GM12891 (cell line): ENCODE measurements at regions not wholly inside any gene's neighbourhood (a gene's known extent, or its start where the extent isn't known, plus 50 kb on each side); places are given as distances from the start of the nearest gene placed in this dataset.
"Not testable (repeated sequence)": the region's sequence is repeated elsewhere in the genome, so short reads cannot be mapped to it uniquely, and the experiment has no call there.

Experiments used
- DNase-seq: peaks from one replicate; pipeline ENCODE4 v3.0.0; 2011; ENCODE audit warnings: low spot score; ENCODE audit not compliant: insufficient read length
- FAIRE-seq: peaks from 2 replicates; lab custom pipeline; 2011; peaks lifted over from hg19 to GRCh38; lab: Jason Lieb, UNC
- PAX5 ChIP-seq: IDR thresholded peaks from 2 replicates; pipeline ENCODE4 v1.6.1; 2011; ENCODE audit warnings: low read length, moderate library complexity, mild to moderate bottlenecking; ENCODE audit not compliant: insufficient read depth, severe bottlenecking
- POLR2A ChIP-seq: IDR thresholded peaks from 2 replicates; pipeline ENCODE4 v1.6.1; 2011; ENCODE audit warnings: low read depth, low read length, control low read depth
- POLR2AphosphoS5 ChIP-seq: IDR thresholded peaks from 2 replicates; pipeline ENCODE4 v1.6.1; 2011; ENCODE audit warnings: low read depth, low read length, control low read depth
- POU2F2 ChIP-seq: IDR thresholded peaks from 2 replicates; pipeline ENCODE4 v1.6.1; 2011; ENCODE audit warnings: low read depth, mild to moderate bottlenecking, control low read depth, low read length, moderate library complexity
- SPI1 ChIP-seq: IDR thresholded peaks from 2 replicates; pipeline ENCODE4 v1.6.1; 2011; ENCODE audit warnings: low read depth, low read length, control low read depth
- TAF1 ChIP-seq: IDR thresholded peaks from 2 replicates; pipeline ENCODE4 v1.6.1; 2011; ENCODE audit warnings: low read depth, low read length, control low read depth

DNA sequence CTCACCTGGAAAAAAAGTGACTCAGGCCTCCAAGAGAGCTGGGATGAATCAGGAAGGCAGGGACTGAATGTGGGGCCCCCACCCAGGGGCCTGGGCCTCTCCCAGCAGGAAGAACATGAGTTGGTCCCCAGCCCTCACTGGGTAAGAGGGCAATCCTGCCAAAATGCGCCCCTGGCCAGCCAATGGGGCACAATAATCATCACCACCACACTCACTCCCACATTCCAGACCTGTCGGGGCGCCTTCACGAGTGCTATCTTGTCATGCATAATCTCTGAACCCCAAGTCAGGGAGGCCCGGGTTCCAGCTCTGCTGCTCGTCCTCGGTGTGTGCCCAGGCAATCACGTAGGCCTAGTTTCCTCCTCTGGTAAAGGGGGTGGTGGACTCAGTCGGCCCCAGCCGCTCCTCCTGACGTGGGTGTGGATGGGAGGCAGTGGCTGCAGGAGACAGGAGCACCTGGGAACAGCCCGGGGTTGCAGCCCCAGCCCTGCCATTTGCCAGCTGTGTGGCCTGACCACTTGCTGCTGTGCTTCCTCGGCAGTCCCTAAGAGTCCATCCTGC is 115.1 kb downstream of the CYP26B1 start:
- no peak for FAIRE-seq
- no peak for DNase-seq
- TF ChIP-seq SPI1 (no peak), POLR2AphosphoS5 (no peak), POU2F2 (no peak), POLR2A (no peak), TAF1 (no peak), PAX5 (no peak)

DNA sequence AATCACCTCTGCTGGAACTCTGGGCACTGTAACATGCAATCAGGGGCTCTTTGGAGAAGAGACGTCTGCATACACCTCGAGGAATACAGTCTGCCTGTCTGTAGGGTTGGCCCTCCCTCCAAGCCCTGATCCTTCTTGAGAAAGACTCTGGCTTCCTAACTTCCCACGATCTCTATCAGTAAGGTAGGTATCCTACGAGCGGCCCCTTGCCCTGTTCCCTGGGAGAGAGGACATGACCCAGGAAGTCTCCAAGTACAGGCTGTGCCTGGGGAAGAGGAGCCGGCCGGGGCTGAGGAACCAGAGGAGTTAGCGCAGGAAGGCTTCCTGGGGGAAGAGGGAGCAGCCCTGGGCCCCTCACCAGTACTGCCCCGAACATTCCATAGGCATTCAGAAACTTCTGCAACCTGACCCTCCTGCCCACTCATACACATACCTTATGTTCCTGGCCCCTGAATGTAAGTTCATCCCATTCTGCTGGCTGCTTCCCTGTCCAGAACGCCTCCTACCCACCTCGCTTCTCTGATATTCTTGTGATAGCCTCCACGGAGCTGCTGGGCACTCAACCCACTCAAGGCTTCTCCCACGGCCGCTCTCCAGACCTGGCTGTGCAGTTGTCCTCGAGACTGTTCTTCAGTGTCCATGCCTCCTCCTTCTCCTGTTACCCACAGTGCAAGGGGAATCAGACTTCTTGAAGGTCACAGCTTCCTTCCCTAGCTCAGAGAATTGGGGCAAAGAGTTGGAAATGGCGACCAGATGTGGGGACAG is 116.1 kb downstream of the CYP26B1 start:
- TF ChIP-seq POLR2A (no peak), POLR2AphosphoS5 (no peak), POU2F2 (no peak), PAX5 (no peak), SPI1 (no peak), TAF1 (no peak)
- no peak for FAIRE-seq
- no peak for DNase-seq

DNA sequence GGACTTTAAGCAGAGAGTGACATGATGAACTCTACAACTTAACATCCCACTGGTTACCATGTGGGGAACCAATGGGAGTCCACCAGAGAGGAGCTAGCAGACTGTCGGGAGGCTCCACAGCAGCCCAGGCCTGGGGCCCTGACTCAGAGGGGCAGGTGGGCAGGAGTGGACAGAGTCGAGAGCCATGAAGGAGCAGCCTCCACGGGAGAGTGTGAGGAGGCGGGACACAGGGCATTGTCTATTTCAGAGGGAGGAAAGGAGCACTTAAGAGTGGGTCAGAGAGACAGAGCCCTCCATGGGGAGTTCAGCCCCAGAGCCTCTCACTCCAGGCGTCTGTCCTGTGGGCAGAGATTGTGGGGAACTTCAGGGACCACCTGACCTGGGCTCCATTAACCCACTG is 118.7 kb downstream of the CYP26B1 start:
- no peak for TF ChIP-seq POU2F2
- no peak for TF ChIP-seq TAF1
- TF ChIP-seq PAX5, result no peak
- TF ChIP-seq SPI1, result no peak
- TF ChIP-seq POLR2AphosphoS5, result no peak
- no peak for TF ChIP-seq POLR2A
- DNase-seq, result no peak
- no peak for FAIRE-seq

DNA sequence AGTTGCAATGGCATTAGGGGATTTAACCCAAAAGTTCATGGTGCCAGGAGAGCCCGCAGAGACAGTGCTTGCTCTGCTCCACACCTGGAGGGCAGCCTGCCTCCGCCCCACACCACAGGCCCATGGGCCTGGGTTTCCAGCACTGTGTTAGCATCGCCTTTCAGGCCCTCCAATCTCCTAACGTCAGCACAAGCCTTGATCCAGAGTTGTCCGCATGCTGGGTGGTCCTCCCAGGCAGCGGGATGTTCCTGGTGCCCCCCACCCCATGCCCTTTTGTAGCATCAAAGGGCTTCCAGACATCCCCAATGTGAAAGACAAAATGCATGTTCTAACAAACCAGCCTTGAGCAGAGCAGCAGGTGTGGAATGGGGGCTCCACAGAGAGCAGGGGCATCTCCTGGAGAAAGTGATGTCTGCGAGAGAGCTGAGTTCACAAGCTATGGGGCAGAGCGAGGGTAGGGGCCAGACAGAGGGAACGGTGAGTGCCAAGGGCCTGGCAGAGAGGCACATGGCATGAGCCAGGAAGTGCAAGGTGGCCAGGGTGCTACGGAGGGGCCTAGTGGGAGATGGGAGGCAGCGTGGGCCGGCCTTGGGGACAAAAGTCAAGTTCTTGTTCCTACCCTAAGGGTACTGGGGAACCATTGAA is 119.2 kb downstream of the CYP26B1 start:
- FAIRE-seq (no peak), DNase-seq (no peak)
- TF ChIP-seq PAX5 (no peak), SPI1 (no peak), POU2F2 (no peak), POLR2AphosphoS5 (no peak), TAF1 (no peak), POLR2A (no peak)

- TF ChIP-seq SPI1, result no peak
- TF ChIP-seq PAX5, result no peak
- no peak for TF ChIP-seq POLR2AphosphoS5
- no peak for TF ChIP-seq POU2F2
- no peak for TF ChIP-seq TAF1
- TF ChIP-seq POLR2A, result no peak
- FAIRE-seq, result no peak
- DNase-seq, result no peak
Measured at GRCh38 chr2:72027426-72028161, 120.1 kb downstream of the CYP26B1 start.

DNA sequence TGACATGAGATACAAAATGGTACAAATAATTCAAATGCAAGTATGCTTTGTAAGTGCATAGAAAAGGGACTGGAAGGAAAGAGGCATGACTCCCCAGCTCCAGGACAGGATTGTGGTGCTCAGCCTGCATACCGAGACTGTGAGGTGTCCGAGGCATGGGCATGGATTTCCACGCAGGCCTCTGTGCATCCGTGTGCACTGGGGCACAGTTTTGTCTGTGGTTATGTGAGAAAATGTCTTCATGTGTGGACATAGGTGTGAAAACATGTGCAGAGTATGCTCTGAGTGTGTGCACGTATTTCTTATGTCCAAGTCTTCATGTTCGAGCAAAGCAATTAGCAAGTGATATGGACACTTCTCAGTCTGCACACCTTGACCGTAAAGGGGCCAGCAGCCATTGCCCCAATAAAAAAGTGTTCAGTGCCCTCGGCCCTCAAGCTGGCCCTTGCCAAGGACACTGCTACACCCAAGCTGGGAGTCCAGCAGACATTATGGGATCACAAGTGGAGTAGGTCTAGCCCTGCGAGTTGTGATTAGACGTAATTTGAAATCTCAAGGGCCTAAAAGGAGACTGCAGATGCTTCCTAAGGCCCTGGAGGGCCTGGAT is 120.7 kb downstream of the CYP26B1 start:
- TF ChIP-seq POU2F2 (no peak), PAX5 (no peak), TAF1 (no peak), SPI1 (no peak), POLR2AphosphoS5 (no peak), POLR2A (no peak)
- DNase-seq (no peak), FAIRE-seq (no peak)

GRCh38 chr2:72024451-72025175 is 123.0 kb downstream of the CYP26B1 start:
- DNase-seq, result no peak
- no peak for FAIRE-seq
- no peak for TF ChIP-seq POU2F2
- no peak for TF ChIP-seq TAF1
- TF ChIP-seq PAX5, result no peak
- TF ChIP-seq POLR2A, result no peak
- no peak for TF ChIP-seq POLR2AphosphoS5
- TF ChIP-seq SPI1, result no peak

DNA sequence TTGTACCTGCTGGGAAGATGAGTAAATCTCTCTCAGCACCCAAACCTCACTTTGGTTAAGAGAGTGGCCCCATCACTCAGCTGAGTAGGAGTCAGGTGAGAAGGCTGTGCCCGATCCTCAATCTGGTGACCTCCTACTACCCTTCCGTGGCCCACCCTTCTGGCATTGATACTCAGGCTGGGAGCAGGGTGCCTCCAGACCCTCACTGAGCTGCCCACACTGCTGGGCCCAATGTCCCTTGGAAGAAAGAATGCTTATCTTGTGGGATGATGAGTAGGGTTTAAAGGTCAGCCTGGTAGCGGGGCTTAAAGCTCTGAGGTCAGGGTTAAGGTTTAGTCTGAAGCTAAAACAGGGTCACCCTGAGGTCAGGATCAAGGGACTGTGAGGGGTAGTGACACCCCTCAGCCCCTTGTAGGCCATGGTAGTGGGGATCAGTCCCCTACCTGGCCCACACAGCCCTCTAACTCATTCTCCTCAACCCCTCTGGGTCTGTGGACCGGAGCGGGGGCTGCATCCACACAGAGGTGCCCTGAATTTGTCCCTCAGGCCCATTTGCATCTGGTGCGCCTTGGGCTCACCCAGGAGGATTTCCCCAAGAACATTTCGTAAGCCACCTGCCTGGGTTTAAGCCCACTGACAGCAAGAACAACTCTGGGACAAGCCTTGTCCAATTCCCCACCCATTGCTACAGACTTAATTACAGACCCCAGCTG is 123.8 kb downstream of the CYP26B1 start:
- no peak for DNase-seq
- TF ChIP-seq POLR2A (no peak), SPI1 (no peak), PAX5 (no peak), POU2F2 (no peak), POLR2AphosphoS5 (no peak)
- FAIRE-seq, result no peak

- FAIRE-seq, DNase-seq: not testable (repeated sequence)
Measured at GRCh38 chr2:72021371-72021770, 126.3 kb downstream of the CYP26B1 start.
